GM13977 (cell line): ENCODE measurements at regions not wholly inside any gene's neighbourhood (a gene's known extent, or its start where the extent isn't known, plus 50 kb on each side); places are given as distances from the start of the nearest gene placed in this dataset.

Experiments
- DNase-seq: peaks from one replicate; pipeline ENCODE4 v3.0.0; 2012; ENCODE audit warnings: low spot score
- CTCF ChIP-seq: IDR thresholded peaks from 2 replicates; pipeline ENCODE4 v1.5.1; 2012; ENCODE audit warnings: mild to moderate bottlenecking, control low read depth; ENCODE audit not compliant: insufficient read depth; ENCODE audit errors: extremely low read depth, missing control alignments
- in situ Hi-C: fragments of 300-500 bp; cut with MboI; formaldehyde crosslinking; loops from one replicate; pipeline ENCODE4 v1.12.0; 2022; ENCODE audit warnings: low sequenced_read_pairs, low pct_unique_long_range_greater_than_20kb, mixed read lengths, inconsistent platforms; ENCODE audit not compliant: unreplicated experiment

- DNase-seq, result no peak
- in situ Hi-C loops, result no loop called here
- no peak for TF ChIP-seq CTCF
Measured at GRCh38 chr2:216974321-216975302, 114.7 kb upstream of the TNP1 start.

- in situ Hi-C loops, result no loop called here
- no peak for TF ChIP-seq CTCF
Measured at GRCh38 chr2:216971593-216971992, 111.7 kb upstream of the TNP1 start.

GRCh38 chr2:216970359-216970915 lies 110.6 kb upstream of the TNP1 start:
- DNase-seq, result no peak
- TF ChIP-seq CTCF, result no peak
- in situ Hi-C loops, result no loop called here

More at GRCh38 chr2:216971593-216971992, 111.7 kb upstream of the TNP1 start:
- DNase-seq, result no peak

GRCh38 chr2:216967889-216968288 lies 108.0 kb upstream of the TNP1 start:
- in situ Hi-C loops, result no loop called here
- DNase-seq, result no peak
- no peak for TF ChIP-seq CTCF

- no peak for DNase-seq
- in situ Hi-C loops, result no loop called here
- no peak for TF ChIP-seq CTCF
Measured at GRCh38 chr2:216960671-216961268, 100.9 kb upstream of the TNP1 start.

GRCh38 chr2:216959433-216959832 lies 99.6 kb upstream of the TNP1 start:
- DNase-seq, result no peak
- no peak for TF ChIP-seq CTCF
- in situ Hi-C loops, result no loop called here
